DOHH2 (cell line): ENCODE measurements at regions not wholly inside any gene's neighbourhood (a gene's known extent, or its start where the extent isn't known, plus 50 kb on each side); places are given as distances from the start of the nearest gene placed in this dataset.

Source experiments
- H3F3A ChIP-seq: fragments of 200-600 bp; sonication (generic), shearing (Covaris generic); 2 replicates; pipeline ENCODE4 v1.6.0; 2016; ENCODE audit warnings: antibody characterized with exemption, mild to moderate bottlenecking; ENCODE audit not compliant: control insufficient read depth, insufficient read depth
- H3K27ac ChIP-seq: fragments of 200-600 bp; sonication (generic); 2 replicates; pipeline ENCODE4 v1.5.1; 2014; ENCODE audit warnings: low read depth, mild to moderate bottlenecking, low read length, moderate library complexity
- H3K27me3 ChIP-seq: fragments of 200-600 bp; sonication (generic); 2 replicates; pipeline ENCODE4 v1.6.1; 2014; ENCODE audit warnings: mild to moderate bottlenecking, low read length, mixed read lengths; ENCODE audit not compliant: control insufficient read depth
- H3K36me3 ChIP-seq: fragments of 200-600 bp; sonication (generic); 2 replicates; pipeline ENCODE4 v1.6.1; 2014; ENCODE audit warnings: mild to moderate bottlenecking, low read length, moderate library complexity, mixed read lengths; ENCODE audit not compliant: control insufficient read depth
- H3K4me1 ChIP-seq: fragments of 200-600 bp; sonication (generic); 2 replicates; pipeline ENCODE4 v1.6.1; 2014; ENCODE audit warnings: mild to moderate bottlenecking, low read length, mixed read lengths; ENCODE audit not compliant: control insufficient read depth
- H3K4me2 ChIP-seq: fragments of 200-600 bp; sonication (generic); 2 replicates; pipeline ENCODE4 v1.6.0; 2014; ENCODE audit warnings: mild to moderate bottlenecking, low read length, moderate library complexity
- H3K4me3 ChIP-seq: fragments of 200-600 bp; sonication (generic); 2 replicates; pipeline ENCODE4 v1.5.1; 2014; ENCODE audit warnings: mild to moderate bottlenecking, low read length, mixed read lengths
- H3K79me2 ChIP-seq: fragments of 200-600 bp; sonication (generic); 2 replicates; pipeline ENCODE4 v1.6.1; 2014; ENCODE audit warnings: mild to moderate bottlenecking, low read length, mixed read lengths; ENCODE audit not compliant: control insufficient read depth
- H3K9me2 ChIP-seq: fragments of 200-600 bp; sonication (generic); replicated peaks from 2 replicates; pipeline ENCODE4 v1.6.1; 2014; ENCODE audit warnings: mild to moderate bottlenecking, low read length, mixed read lengths; ENCODE audit not compliant: control insufficient read depth
- H3K9me3 ChIP-seq: fragments of 200-600 bp; sonication (generic); 2 replicates; pipeline ENCODE4 v1.6.1; 2014; ENCODE audit warnings: antibody characterized with exemption, low read length, mixed read lengths; ENCODE audit not compliant: control insufficient read depth, insufficient read depth
- H4K20me1 ChIP-seq: fragments of 200-600 bp; sonication (generic); 2 replicates; pipeline ENCODE4 v1.6.0; 2014; ENCODE audit warnings: low read depth, mild to moderate bottlenecking, antibody characterized with exemption, low read length, moderate library complexity; ENCODE audit not compliant: control insufficient read depth, insufficient read depth
- EZH2phosphoT487 ChIP-seq: fragments of 200-600 bp; sonication (generic); IDR thresholded peaks from 2 replicates; pipeline ENCODE4 v1.6.1; 2017; ENCODE audit warnings: borderline replicate concordance, mild to moderate bottlenecking, antibody characterized with exemption, low read length, moderate library complexity, mixed read lengths
- TF ChIP-seq, protein P1 (sequence below): fragments of 200-600 bp; sonication (generic); IDR thresholded peaks from one replicate; pipeline ENCODE4 v1.5.1; 2014; ENCODE audit warnings: antibody characterized with exemption, mild to moderate bottlenecking, low read depth, low read length; ENCODE audit not compliant: poor library complexity, severe bottlenecking

- Histone ChIP-seq H3K27me3 (no peaks in the 10 kb centered on the region), H3K36me3 (no peaks in the 10 kb centered on the region), H3F3A (no peaks in the 10 kb centered on the region), H3K4me1 (no peaks in the 10 kb centered on the region), H4K20me1 (no peaks in the 10 kb centered on the region), H3K9me3 (no peaks in the 10 kb centered on the region), H3K4me2 (no peak overlapping the region), H3K27ac (no peak overlapping the region), H3K9me2 (no peaks in the 10 kb centered on the region), H3K79me2 (no peaks in the 10 kb centered on the region), H3K4me3 (no peak overlapping the region)
- TF ChIP-seq, protein P1, sequence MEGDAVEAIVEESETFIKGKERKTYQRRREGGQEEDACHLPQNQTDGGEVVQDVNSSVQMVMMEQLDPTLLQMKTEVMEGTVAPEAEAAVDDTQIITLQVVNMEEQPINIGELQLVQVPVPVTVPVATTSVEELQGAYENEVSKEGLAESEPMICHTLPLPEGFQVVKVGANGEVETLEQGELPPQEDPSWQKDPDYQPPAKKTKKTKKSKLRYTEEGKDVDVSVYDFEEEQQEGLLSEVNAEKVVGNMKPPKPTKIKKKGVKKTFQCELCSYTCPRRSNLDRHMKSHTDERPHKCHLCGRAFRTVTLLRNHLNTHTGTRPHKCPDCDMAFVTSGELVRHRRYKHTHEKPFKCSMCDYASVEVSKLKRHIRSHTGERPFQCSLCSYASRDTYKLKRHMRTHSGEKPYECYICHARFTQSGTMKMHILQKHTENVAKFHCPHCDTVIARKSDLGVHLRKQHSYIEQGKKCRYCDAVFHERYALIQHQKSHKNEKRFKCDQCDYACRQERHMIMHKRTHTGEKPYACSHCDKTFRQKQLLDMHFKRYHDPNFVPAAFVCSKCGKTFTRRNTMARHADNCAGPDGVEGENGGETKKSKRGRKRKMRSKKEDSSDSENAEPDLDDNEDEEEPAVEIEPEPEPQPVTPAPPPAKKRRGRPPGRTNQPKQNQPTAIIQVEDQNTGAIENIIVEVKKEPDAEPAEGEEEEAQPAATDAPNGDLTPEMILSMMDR = no peak
- TF ChIP-seq EZH2phosphoT487 = no peak
Measured at GRCh38 chr1:208686592-208686991, 442.4 kb upstream of the PLXNA2 start.

- H3K79me2 ChIP-seq = no peaks in the 10 kb centered on the region
- H3K9me2 ChIP-seq = no peaks in the 10 kb centered on the region
- no peaks in the 10 kb centered on the region for H3K4me1 ChIP-seq
- H3K27ac ChIP-seq = no peak overlapping the region
- H3F3A ChIP-seq = no peaks in the 10 kb centered on the region
- no peaks in the 10 kb centered on the region for H3K36me3 ChIP-seq
- H3K27me3 ChIP-seq = no peaks in the 10 kb centered on the region
- no peak overlapping the region for H3K4me2 ChIP-seq
- no peak for TF ChIP-seq EZH2phosphoT487
- TF ChIP-seq, protein P1 = no peak
- no peaks in the 10 kb centered on the region for H4K20me1 ChIP-seq
- no peaks in the 10 kb centered on the region for H3K9me3 ChIP-seq
- H3K4me3 ChIP-seq = no peak overlapping the region
Measured at GRCh38 chr1:208688656-208689315, 444.6 kb upstream of the PLXNA2 start.

DNA sequence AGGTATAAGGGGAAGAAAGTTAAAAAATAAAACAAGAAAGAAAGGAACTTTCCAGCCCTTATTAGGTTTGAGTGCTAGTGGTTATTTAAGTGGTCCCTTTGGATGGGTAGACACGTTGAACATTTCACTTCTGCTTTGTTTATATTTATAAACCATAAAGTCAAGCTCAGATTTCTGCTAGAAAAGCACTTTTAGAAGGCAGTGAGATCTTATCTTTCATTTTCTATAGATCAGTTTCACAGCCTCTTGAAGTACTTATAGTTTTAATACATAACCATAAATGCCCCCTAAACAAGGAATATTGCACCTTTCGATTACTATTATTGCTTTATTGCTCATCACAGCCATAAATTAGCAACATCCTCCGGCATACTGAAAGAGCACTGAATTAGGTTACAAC lies 446.8 kb upstream of the PLXNA2 start:
- Histone ChIP-seq H3K4me1 (no peaks in the 10 kb centered on the region), H3K4me3 (no peak overlapping the region), H4K20me1 (no peaks in the 10 kb centered on the region), H3F3A (no peaks in the 10 kb centered on the region), H3K4me2 (no peak overlapping the region), H3K27ac (no peak overlapping the region), H3K9me2 (no peaks in the 10 kb centered on the region), H3K9me3 (no peaks in the 10 kb centered on the region), H3K79me2 (no peaks in the 10 kb centered on the region), H3K36me3 (no peaks in the 10 kb centered on the region), H3K27me3 (no peaks in the 10 kb centered on the region)
- TF ChIP-seq, protein P1 = no peak
- no peak for TF ChIP-seq EZH2phosphoT487
